Astrocyte (in vitro differentiated cells and primary cell): ENCODE measurements at regions not wholly inside any gene's neighbourhood (a gene's known extent, or its start where the extent isn't known, plus 50 kb on each side); places are given as distances from the start of the nearest gene placed in this dataset.

Experiments
- DNase-seq: peaks from one replicate; pipeline ENCODE4 v3.0.0-alpha.2; 2010; ENCODE audit warnings: low read depth
- FAIRE-seq: peaks from 2 replicates; lab custom pipeline; 2011; peaks lifted over from hg19 to GRCh38; lab: Jason Lieb, UNC
- H2AFZ ChIP-seq: 2 replicates; pipeline ENCODE4 v1.6.0; 2012; ENCODE audit warnings: low read depth, low read length, inconsistent platforms
- H3K27ac ChIP-seq: 2 replicates; pipeline ENCODE4 v1.5.1; 2011; ENCODE audit warnings: low read depth, low read length, inconsistent platforms
- H3K27me3 ChIP-seq: 2 replicates; pipeline ENCODE4 v1.6.0; 2011; ENCODE audit warnings: low read length, inconsistent platforms; ENCODE audit not compliant: insufficient read depth
- H3K36me3 ChIP-seq: 2 replicates; pipeline ENCODE4 v1.5.1; 2011; ENCODE audit warnings: low read length, inconsistent platforms; ENCODE audit not compliant: insufficient read depth
- H3K4me1 ChIP-seq: 2 replicates; pipeline ENCODE4 v1.5.1; 2011; ENCODE audit warnings: low read length, inconsistent platforms; ENCODE audit not compliant: insufficient read depth
- H3K4me2 ChIP-seq: 2 replicates; pipeline ENCODE4 v1.6.0; 2012; ENCODE audit warnings: low read length, inconsistent platforms
- H3K4me3 ChIP-seq: 2 replicates; pipeline ENCODE4 v1.5.1; 2011; ENCODE audit warnings: low read depth, mild to moderate bottlenecking, low read length, inconsistent platforms; ENCODE audit not compliant: insufficient read depth
- H3K79me2 ChIP-seq: 2 replicates; pipeline ENCODE4 v1.6.0; 2012; ENCODE audit warnings: mild to moderate bottlenecking, low read length, inconsistent platforms; ENCODE audit not compliant: insufficient read depth
- H3K9ac ChIP-seq: 2 replicates; pipeline ENCODE4 v1.6.0; 2012; ENCODE audit warnings: mild to moderate bottlenecking, low read length, inconsistent platforms
- H3K9me3 ChIP-seq: 2 replicates; pipeline ENCODE4 v1.5.1; 2012; ENCODE audit warnings: low read depth, mild to moderate bottlenecking, low read length, inconsistent platforms; ENCODE audit not compliant: insufficient read depth
- H4K20me1 ChIP-seq: 2 replicates; pipeline ENCODE4 v1.6.0; 2012; ENCODE audit warnings: low read length, inconsistent platforms; ENCODE audit not compliant: insufficient read depth
- H3K27ac Mint-ChIP-seq: one replicate; pipeline ENCODE4 v1.8.0; 2021; ENCODE audit warnings: mild to moderate bottlenecking, mixed read lengths; ENCODE audit not compliant: unreplicated experiment
- H3K27me3 Mint-ChIP-seq: one replicate; pipeline ENCODE4 v1.8.0; 2021; ENCODE audit warnings: low read depth, mixed read lengths; ENCODE audit not compliant: unreplicated experiment
- H3K36me3 Mint-ChIP-seq: one replicate; pipeline ENCODE4 v1.8.0; 2021; ENCODE audit warnings: low read depth, mixed read lengths; ENCODE audit not compliant: unreplicated experiment
- H3K4me1 Mint-ChIP-seq: one replicate; pipeline ENCODE4 v1.8.0; 2021; ENCODE audit warnings: low read depth, mixed read lengths; ENCODE audit not compliant: unreplicated experiment
- H3K4me3 Mint-ChIP-seq: one replicate; pipeline ENCODE4 v1.8.0; 2021; ENCODE audit warnings: mild to moderate bottlenecking, moderate library complexity, mixed read lengths; ENCODE audit not compliant: unreplicated experiment
- H3K9me3 Mint-ChIP-seq: one replicate; pipeline ENCODE4 v1.8.0; 2021; ENCODE audit warnings: mild to moderate bottlenecking, mixed read lengths; ENCODE audit not compliant: unreplicated experiment
- CTCF ChIP-seq: IDR thresholded peaks from 2 replicates; pipeline ENCODE4 v1.5.1; 2011; ENCODE audit warnings: low read depth, mild to moderate bottlenecking, inconsistent platforms, low read length, moderate library complexity; ENCODE audit not compliant: insufficient read depth
- EZH2 ChIP-seq: IDR thresholded peaks from 2 replicates; pipeline ENCODE4 v1.6.1; 2012; ENCODE audit warnings: mild to moderate bottlenecking, low read length, inconsistent platforms; ENCODE audit not compliant: insufficient read depth

- FAIRE-seq, result no peak
- Histone ChIP-seq H3K79me2 (no peaks in the 10 kb centered on the region), H3K36me3 (no peaks in the 10 kb centered on the region), H3K27me3 (no peaks in the 10 kb centered on the region), H2AFZ (no peak overlapping the region), H4K20me1 (no peaks in the 10 kb centered on the region), H3K4me3 (no peak overlapping the region), H3K9me3 (no peaks in the 10 kb centered on the region), H3K4me2 (no peak overlapping the region), H3K27ac (no peak overlapping the region), H3K9ac (no peak overlapping the region), H3K4me1 (no peaks in the 10 kb centered on the region)
- Mint-ChIP-seq H3K9me3 (peaks cover 5% of the 10 kb centered on the region), H3K4me1 (peaks cover 26% of the 10 kb centered on the region), H3K4me3 (no peak overlapping the region), H3K27ac (no peak overlapping the region), H3K27me3 (peaks cover 2% of the 10 kb centered on the region), H3K36me3 (no peaks in the 10 kb centered on the region)
- no peak for DNase-seq
- TF ChIP-seq CTCF, result no peak
- no peak for TF ChIP-seq EZH2
Measured at GRCh38 chr6:156593893-156594292, 183.3 kb upstream of the ARID1B start.

DNA sequence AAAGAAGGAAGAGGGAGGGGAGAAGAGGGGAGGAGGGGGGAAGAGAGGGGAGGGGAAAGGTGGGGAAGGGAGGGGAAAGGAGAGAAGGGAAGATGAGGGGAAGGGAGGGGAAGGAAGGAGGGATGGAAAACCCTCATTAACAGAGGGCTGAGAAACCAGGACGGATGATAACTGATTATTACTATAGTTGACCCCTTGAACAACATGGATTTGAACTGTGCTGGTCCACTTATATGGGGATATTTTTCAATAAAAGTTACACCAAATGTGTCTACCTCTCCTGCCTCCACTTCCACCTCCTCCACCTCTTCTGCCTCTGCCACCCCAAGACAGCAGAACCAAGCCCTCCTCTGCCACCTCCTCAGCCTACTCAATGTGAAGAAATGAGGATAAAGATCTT is 184.1 kb upstream of the ARID1B start:
- H3K27me3 ChIP-seq, result no peaks in the 10 kb centered on the region
- H2AFZ ChIP-seq, result no peak overlapping the region
- no peak overlapping the region for H3K4me2 ChIP-seq
- peaks cover 26% of the 10 kb centered on the region for H3K4me1 Mint-ChIP-seq
- H3K27ac Mint-ChIP-seq, result no peak overlapping the region
- H3K27ac ChIP-seq, result no peak overlapping the region
- H3K36me3 Mint-ChIP-seq, result no peaks in the 10 kb centered on the region
- H3K9me3 ChIP-seq, result no peaks in the 10 kb centered on the region
- no peaks in the 10 kb centered on the region for H3K27me3 Mint-ChIP-seq
- no peaks in the 10 kb centered on the region for H4K20me1 ChIP-seq
- no peaks in the 10 kb centered on the region for H3K36me3 ChIP-seq
- H3K9ac ChIP-seq, result no peak overlapping the region
- H3K79me2 ChIP-seq, result no peaks in the 10 kb centered on the region
- H3K4me3 Mint-ChIP-seq, result no peak overlapping the region
- TF ChIP-seq EZH2 (no peak), CTCF (no peak)
- H3K9me3 Mint-ChIP-seq, result peaks cover 5% of the 10 kb centered on the region
- no peak for FAIRE-seq
- no peak for DNase-seq
- no peak overlapping the region for H3K4me3 ChIP-seq
- no peaks in the 10 kb centered on the region for H3K4me1 ChIP-seq

- FAIRE-seq, result no peak
- Histone ChIP-seq H3K9me3 (no peaks in the 10 kb centered on the region), H3K79me2 (no peaks in the 10 kb centered on the region), H3K27ac (no peak overlapping the region), H3K36me3 (no peaks in the 10 kb centered on the region), H3K4me3 (no peak overlapping the region), H3K9ac (no peak overlapping the region), H3K4me1 (no peaks in the 10 kb centered on the region), H4K20me1 (no peaks in the 10 kb centered on the region), H3K4me2 (no peak overlapping the region), H3K27me3 (no peaks in the 10 kb centered on the region), H2AFZ (no peak overlapping the region)
- no peak overlapping the region for H3K4me3 Mint-ChIP-seq
- no peak for TF ChIP-seq CTCF
- TF ChIP-seq EZH2, result no peak
- DNase-seq, result peak; percentile 14
- H3K27ac Mint-ChIP-seq, result peak overlapping the region; percentile 73
- H3K9me3 Mint-ChIP-seq, result peaks cover 5% of the 10 kb centered on the region
- no peaks in the 10 kb centered on the region for H3K27me3 Mint-ChIP-seq
- H3K4me1 Mint-ChIP-seq, result peaks cover 29% of the 10 kb centered on the region
- H3K36me3 Mint-ChIP-seq, result no peaks in the 10 kb centered on the region
Measured at GRCh38 chr6:156590482-156590881, 186.7 kb upstream of the ARID1B start.
